Uterus (tissue), 3 donors: ENCODE measurements at regions not wholly inside any gene's neighbourhood (a gene's known extent, or its start where the extent isn't known, plus 50 kb on each side); places are given as distances from the start of the nearest gene placed in this dataset. TPM values are rescaled to one million over a fixed set of nuclear protein-coding genes. Genes with fewer than 3 reads are reported as not detected.

ENCODE experiments used
- DNase-seq, 2 donors: peaks; one replicate each; pipeline ENCODE4 v3.0.0-alpha.2; 2019 to 2020
- H3K27ac ChIP-seq, 2 donors: fragments of 200-600 bp; sonication (generic); 1 replicate in 1 of 2; 2 replicates in 1 of 2; pipeline ENCODE4 v1.5.1; 2016 to 2018
- H3K27me3 ChIP-seq, 2 donors: fragments of 200-600 bp; sonication (generic); one replicate each; pipeline ENCODE4 v1.5.1; 2018 to 2019; ENCODE audit warnings: control low read depth in 1 of 2
- H3K36me3 ChIP-seq, 2 donors: fragments of 200-600 bp; sonication (generic); one replicate each; pipeline ENCODE4 v1.5.1; 2019; ENCODE audit warnings: control low read depth in 1 of 2
- H3K4me1 ChIP-seq, 2 donors: fragments of 200-600 bp; sonication (generic); one replicate each; pipeline ENCODE4 v1.5.1; 2018 to 2019; ENCODE audit warnings: control low read depth in 1 of 2
- H3K4me3 ChIP-seq, 2 donors: fragments of 200-600 bp; sonication (generic); 1 replicate in 1 of 2; 2 replicates in 1 of 2; pipeline ENCODE4 v1.5.1; 2018 to 2019; ENCODE audit warnings: mild to moderate bottlenecking in 1 of 2
- H3K9me3 ChIP-seq, 2 donors: fragments of 200-600 bp; sonication (generic); one replicate each; pipeline ENCODE4 v1.5.1; 2019; ENCODE audit warnings: control low read depth in 1 of 2
- POLR2A ChIP-seq, 2 donors: fragments of 450-650 bp; IDR thresholded peaks; one replicate each; pipeline ENCODE4 v1.6.1; 2016; ENCODE audit warnings: antibody characterized with exemption in 2 of 2, mild to moderate bottlenecking in 1 of 2, moderate library complexity in 1 of 2
- intact Hi-C: fragments of 100-400 bp; cut with DNase I; formaldehyde crosslinking; loops from one replicate; pipeline ENCODE4 v1.15.1; 2023; ENCODE audit warnings: low total_unique reads
- small RNA-seq: library from RNA; depleted of rRNA; stranded (forward); fragments of <200 nt; gene quantifications from one replicate; pipeline ENCODE3, GENCODE V24; 2016
- TF ChIP-seq, protein P1 (sequence below), 4 experiments: fragments of 200-600 bp in 2 of 4; fragments of 450-650 bp in 2 of 4; sonication (generic) in 2 of 4; IDR thresholded peaks; one replicate each; pipeline ENCODE4 v1.5.1; 2016 to 2019; ENCODE audit warnings: antibody characterized with exemption in 4 of 4, mild to moderate bottlenecking in 2 of 4, moderate library complexity in 1 of 4
- donor health status: DM: yes; HTN: yes; CAD: no.

DNA sequence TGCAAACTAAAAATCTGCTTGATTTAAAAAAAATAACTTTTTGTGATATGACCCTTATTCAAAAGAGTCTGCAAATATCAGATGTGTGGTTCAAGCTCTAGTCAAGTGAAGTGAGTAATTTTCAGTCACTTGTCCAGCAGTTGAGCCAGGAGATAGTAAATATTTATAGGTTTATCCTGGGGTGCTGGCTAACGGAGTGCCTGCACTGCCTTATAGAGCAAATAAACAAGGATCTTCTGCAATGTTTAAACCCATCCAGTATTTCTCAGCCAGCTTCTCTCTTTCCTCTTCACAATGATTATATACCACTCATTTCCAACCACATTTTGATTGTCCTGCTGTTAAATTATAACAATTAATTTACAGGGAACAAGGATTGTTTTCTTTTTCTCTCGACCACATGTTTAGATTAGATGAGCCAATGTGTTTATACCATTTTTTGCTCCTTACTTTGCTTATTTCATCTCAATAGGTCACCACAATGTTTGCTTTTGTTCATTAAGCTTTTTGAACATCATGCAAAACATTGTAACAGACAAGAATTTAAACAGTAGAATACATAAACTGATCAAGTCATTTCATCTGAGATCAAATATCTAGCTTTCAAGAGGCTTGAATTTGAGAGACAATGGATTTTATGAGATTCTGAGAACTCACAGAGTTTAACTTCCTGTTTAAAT is 60.3 kb upstream of the GREM2 start:
- no peak for DNase-seq
- no peak overlapping the region for H3K4me3 ChIP-seq

DNA sequence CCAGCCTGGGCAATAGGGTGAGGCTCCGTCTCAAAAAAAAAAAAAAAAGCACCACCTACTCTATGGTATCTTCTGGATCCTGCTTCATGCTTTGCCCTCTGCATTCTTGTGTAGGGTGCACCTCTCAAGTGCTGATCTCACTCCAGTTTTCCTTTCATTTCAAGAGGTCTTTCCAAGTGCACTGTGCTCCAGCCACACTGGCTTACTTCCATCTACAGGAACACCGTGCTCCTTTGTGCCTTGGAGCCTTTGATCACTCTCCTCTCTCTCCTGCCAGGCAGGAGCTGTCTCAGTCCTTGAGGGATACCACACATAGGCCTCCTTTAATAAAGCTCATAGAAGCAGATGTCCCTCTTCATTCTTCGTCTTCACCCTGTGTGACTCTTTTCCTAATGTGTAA is 55.4 kb upstream of the GREM2 start:
- H3K4me1 ChIP-seq, result no peaks in the 10 kb centered on the region
- no peak for DNase-seq
- H3K9me3 ChIP-seq, result no peaks in the 10 kb centered on the region
- no peaks in the 10 kb centered on the region for H3K27me3 ChIP-seq
- no peaks in the 10 kb centered on the region for H3K36me3 ChIP-seq
- H3K27ac ChIP-seq, result no peak overlapping the region
- TF ChIP-seq POLR2A (IDR thresholded peaks at IDR 0.05), result no peak
- TF ChIP-seq, protein P1, sequence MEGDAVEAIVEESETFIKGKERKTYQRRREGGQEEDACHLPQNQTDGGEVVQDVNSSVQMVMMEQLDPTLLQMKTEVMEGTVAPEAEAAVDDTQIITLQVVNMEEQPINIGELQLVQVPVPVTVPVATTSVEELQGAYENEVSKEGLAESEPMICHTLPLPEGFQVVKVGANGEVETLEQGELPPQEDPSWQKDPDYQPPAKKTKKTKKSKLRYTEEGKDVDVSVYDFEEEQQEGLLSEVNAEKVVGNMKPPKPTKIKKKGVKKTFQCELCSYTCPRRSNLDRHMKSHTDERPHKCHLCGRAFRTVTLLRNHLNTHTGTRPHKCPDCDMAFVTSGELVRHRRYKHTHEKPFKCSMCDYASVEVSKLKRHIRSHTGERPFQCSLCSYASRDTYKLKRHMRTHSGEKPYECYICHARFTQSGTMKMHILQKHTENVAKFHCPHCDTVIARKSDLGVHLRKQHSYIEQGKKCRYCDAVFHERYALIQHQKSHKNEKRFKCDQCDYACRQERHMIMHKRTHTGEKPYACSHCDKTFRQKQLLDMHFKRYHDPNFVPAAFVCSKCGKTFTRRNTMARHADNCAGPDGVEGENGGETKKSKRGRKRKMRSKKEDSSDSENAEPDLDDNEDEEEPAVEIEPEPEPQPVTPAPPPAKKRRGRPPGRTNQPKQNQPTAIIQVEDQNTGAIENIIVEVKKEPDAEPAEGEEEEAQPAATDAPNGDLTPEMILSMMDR (IDR thresholded peaks at IDR 0.05), result no peak
- no peak overlapping the region for H3K4me3 ChIP-seq
- intact Hi-C loops, result no loop called here

More for the DNA sequence above, 60.3 kb upstream of the GREM2 start:
- Histone ChIP-seq H3K9me3 (no peaks in the 10 kb centered on the region), H3K36me3 (no peaks in the 10 kb centered on the region), H3K4me1 (no peaks in the 10 kb centered on the region), H3K27me3 (no peaks in the 10 kb centered on the region), H3K27ac (no peak overlapping the region)
- intact Hi-C loops, result no loop called here
- no peak for TF ChIP-seq POLR2A (IDR thresholded peaks at IDR 0.05)
- TF ChIP-seq, protein P1 (IDR thresholded peaks at IDR 0.05), result no peak

GRCh38 chr1:240666568-240667198 is 54.7 kb upstream of the GREM2 start:
- Histone ChIP-seq H3K27ac (no peak overlapping the region), H3K9me3 (no peaks in the 10 kb centered on the region), H3K4me1 (no peaks in the 10 kb centered on the region), H3K27me3 (no peaks in the 10 kb centered on the region), H3K4me3 (no peak overlapping the region), H3K36me3 (no peaks in the 10 kb centered on the region)
- no peak for TF ChIP-seq POLR2A (IDR thresholded peaks at IDR 0.05)
- TF ChIP-seq, protein P1 (IDR thresholded peaks at IDR 0.05), result no peak
- no peak for DNase-seq
- intact Hi-C loops, result no loop called here

GRCh38 chr1:240663169-240663879 is 51.4 kb upstream of the GREM2 start:
- DNase-seq, result no peak
- H3K4me3 ChIP-seq, result no peak overlapping the region
- H3K9me3 ChIP-seq, result no peaks in the 10 kb centered on the region
- H3K36me3 ChIP-seq, result no peaks in the 10 kb centered on the region
- TF ChIP-seq, protein P1 (IDR thresholded peaks at IDR 0.05), result no peak
- TF ChIP-seq POLR2A (IDR thresholded peaks at IDR 0.05), result no peak
- intact Hi-C loops, result no loop called here
- no peak overlapping the region for H3K27ac ChIP-seq
- no peaks in the 10 kb centered on the region for H3K27me3 ChIP-seq
- no peaks in the 10 kb centered on the region for H3K4me1 ChIP-seq

Small RNA genes lying in the stretch of these regions (small RNA-seq; reads per million reads assigned to genes)
- gene RF00019, result not detected
